HEK293T (cell line): ENCODE measurements at regions not wholly inside any gene's neighbourhood (a gene's known extent, or its start where the extent isn't known, plus 50 kb on each side); places are given as distances from the start of the nearest gene placed in this dataset.

ENCODE experiments used
- ARNT ChIP-seq: fragments of 450-650 bp; IDR thresholded peaks from 2 replicates; pipeline ENCODE4 v1.6.1; 2017; ENCODE audit warnings: mild to moderate bottlenecking
- BHLHE40 ChIP-seq: fragments of 450-650 bp; IDR thresholded peaks from 2 replicates; pipeline ENCODE4 v1.6.1; 2016; ENCODE audit warnings: mild to moderate bottlenecking, moderate library complexity, borderline replicate concordance
- ELF4 ChIP-seq: fragments of 450-650 bp; IDR thresholded peaks from 2 replicates; pipeline ENCODE4 v1.6.1; 2017; ENCODE audit warnings: antibody characterized with exemption
- FOXM1 ChIP-seq: fragments of 450-650 bp; IDR thresholded peaks from 2 replicates; pipeline ENCODE4 v1.6.1; 2017; ENCODE audit warnings: mild to moderate bottlenecking, borderline replicate concordance
- HDGF ChIP-seq: fragments of 450-650 bp; IDR thresholded peaks from 2 replicates; pipeline ENCODE4 v1.6.1; 2017; ENCODE audit warnings: antibody characterized with exemption, borderline replicate concordance
- LEF1 ChIP-seq: fragments of 450-650 bp; IDR thresholded peaks from 2 replicates; pipeline ENCODE4 v1.6.1; 2017; ENCODE audit warnings: mild to moderate bottlenecking, borderline replicate concordance
- SP1 ChIP-seq: fragments of 450-650 bp; IDR thresholded peaks from 2 replicates; pipeline ENCODE4 v1.6.1; 2017
- SUZ12 ChIP-seq: fragments of 450-650 bp; IDR thresholded peaks from 2 replicates; pipeline ENCODE4 v1.6.1; 2016; ENCODE audit warnings: mild to moderate bottlenecking
- TARDBP ChIP-seq: fragments of 450-650 bp; IDR thresholded peaks from 2 replicates; pipeline ENCODE4 v1.6.1; 2016
- ZNF384 ChIP-seq: fragments of 450-650 bp; IDR thresholded peaks from 2 replicates; pipeline ENCODE4 v1.6.1; 2016

GRCh38 chr4:178240891-178241290 is 798.7 kb upstream of the AGA start:
- TF ChIP-seq ZNF384, result no peak
- TF ChIP-seq FOXM1, result no peak
- no peak for TF ChIP-seq TARDBP
- TF ChIP-seq LEF1, result no peak
- TF ChIP-seq SP1, result no peak
- no peak for TF ChIP-seq SUZ12
- no peak for TF ChIP-seq HDGF
- TF ChIP-seq ELF4, result no peak
- TF ChIP-seq ARNT, result no peak
- no peak for TF ChIP-seq BHLHE40
